Nephron (organoid): ENCODE measurements at regions not wholly inside any gene's neighbourhood (a gene's known extent, or its start where the extent isn't known, plus 50 kb on each side); places are given as distances from the start of the nearest gene placed in this dataset.
A peak's percentile ranks its signal among the peaks of the same experiment; 100 is the strongest.

Source experiments
- H3K27ac Mint-ChIP-seq, 3 experiments: 2 replicates each; pipeline ENCODE4 v1.8.0; 2020; ENCODE audit warnings: mixed read lengths in 3 of 3, mild to moderate bottlenecking in 2 of 3, moderate library complexity in 1 of 3
- H3K27me3 Mint-ChIP-seq: 2 replicates; pipeline ENCODE4 v1.8.0; 2021; ENCODE audit warnings: low read depth, mild to moderate bottlenecking, moderate library complexity, mixed read lengths
- H3K36me3 Mint-ChIP-seq: 2 replicates; pipeline ENCODE4 v1.8.0; 2020; ENCODE audit warnings: low read depth, mixed read lengths
- H3K4me1 Mint-ChIP-seq: 2 replicates; pipeline ENCODE4 v1.8.0; 2020; ENCODE audit warnings: mixed read lengths
- H3K4me3 Mint-ChIP-seq, 3 experiments: 2 replicates each; pipeline ENCODE4 v1.8.0; 2020; ENCODE audit warnings: mild to moderate bottlenecking in 3 of 3, mixed read lengths in 3 of 3, moderate library complexity in 2 of 3
- H3K9me3 Mint-ChIP-seq: 2 replicates; pipeline ENCODE4 v1.8.0; 2020; ENCODE audit warnings: mixed read lengths
- CTCF ChIP-seq, 3 experiments: fragments of 200-600 bp; sonication (generic); IDR thresholded peaks; one replicate each; pipeline ENCODE4 v1.5.0; 2021; ENCODE audit warnings: antibody characterized with exemption in 3 of 3; ENCODE audit not compliant: unreplicated experiment in 3 of 3

GRCh38 chr20:17023806-17024205 is 203.0 kb upstream of the PCSK2 start:
- Mint-ChIP-seq H3K27ac (no peak overlapping the region), H3K36me3 (no peaks in the 10 kb centered on the region), H3K4me3 (no peak overlapping the region), H3K4me1 (peaks cover 7% of the 10 kb centered on the region), H3K27me3 (peaks cover 25% of the 10 kb centered on the region), H3K9me3 (peaks cover 6% of the 10 kb centered on the region)
- no peak for TF ChIP-seq CTCF (IDR thresholded peaks at IDR 0.05; ENCODE audit: unreplicated experiment in 3 of 3)

- Mint-ChIP-seq H3K9me3 (peaks cover 6% of the 10 kb centered on the region), H3K36me3 (no peaks in the 10 kb centered on the region), H3K27me3 (peaks cover 25% of the 10 kb centered on the region), H3K4me1 (peaks cover 7% of the 10 kb centered on the region), H3K27ac (peak overlapping the region in 1 of 3 experiments; percentile 11), H3K4me3 (no peak overlapping the region)
- TF ChIP-seq CTCF (IDR thresholded peaks at IDR 0.05; ENCODE audit: unreplicated experiment in 3 of 3) = no peak
These were observed 202.2 kb upstream of the PCSK2 start for GRCh38 chr20:17024513-17025119.

- H3K9me3 Mint-ChIP-seq = peaks cover 6% of the 10 kb centered on the region
- H3K36me3 Mint-ChIP-seq = no peaks in the 10 kb centered on the region
- H3K27ac Mint-ChIP-seq = no peak overlapping the region
- peaks cover 7% of the 10 kb centered on the region for H3K4me1 Mint-ChIP-seq
- peaks cover 21% of the 10 kb centered on the region for H3K27me3 Mint-ChIP-seq
- no peak overlapping the region for H3K4me3 Mint-ChIP-seq
- no peak for TF ChIP-seq CTCF (IDR thresholded peaks at IDR 0.05; ENCODE audit: unreplicated experiment in 3 of 3)
These were observed 200.5 kb upstream of the PCSK2 start for GRCh38 chr20:17026346-17026745.

- H3K36me3 Mint-ChIP-seq = no peaks in the 10 kb centered on the region
- peaks cover 8% of the 10 kb centered on the region for H3K27me3 Mint-ChIP-seq
- H3K9me3 Mint-ChIP-seq = peaks cover 6% of the 10 kb centered on the region
- no peak overlapping the region for H3K27ac Mint-ChIP-seq
- H3K4me1 Mint-ChIP-seq = peaks cover 3% of the 10 kb centered on the region
- H3K4me3 Mint-ChIP-seq = no peak overlapping the region
- no peak for TF ChIP-seq CTCF (IDR thresholded peaks at IDR 0.05; ENCODE audit: unreplicated experiment in 3 of 3)
These were observed 197.1 kb upstream of the PCSK2 start for GRCh38 chr20:17029698-17030097.

- peaks cover 4% of the 10 kb centered on the region for H3K27me3 Mint-ChIP-seq
- TF ChIP-seq CTCF (IDR thresholded peaks at IDR 0.05; ENCODE audit: unreplicated experiment in 3 of 3) = no peak
These were observed 190.3 kb upstream of the PCSK2 start for GRCh38 chr20:17036541-17036940.

GRCh38 chr20:17042122-17042521 is 184.7 kb upstream of the PCSK2 start:
- H3K4me1 Mint-ChIP-seq = no peaks in the 10 kb centered on the region
- no peaks in the 10 kb centered on the region for H3K36me3 Mint-ChIP-seq
- H3K4me3 Mint-ChIP-seq = no peak overlapping the region
- H3K27me3 Mint-ChIP-seq = peaks cover 4% of the 10 kb centered on the region
- H3K27ac Mint-ChIP-seq = no peak overlapping the region
- no peaks in the 10 kb centered on the region for H3K9me3 Mint-ChIP-seq
- no peak for TF ChIP-seq CTCF (IDR thresholded peaks at IDR 0.05; ENCODE audit: unreplicated experiment in 3 of 3)

More at GRCh38 chr20:17036541-17036940, 190.3 kb upstream of the PCSK2 start:
- Mint-ChIP-seq H3K9me3 (no peaks in the 10 kb centered on the region), H3K4me1 (no peaks in the 10 kb centered on the region), H3K27ac (no peak overlapping the region), H3K36me3 (no peaks in the 10 kb centered on the region), H3K4me3 (no peak overlapping the region)
